Hematopoietic multipotent progenitor cell treated with erythropoietin and hydrocortisone succinate and interleukin-3 and kit ligand, for 8 days (in vitro differentiated cells): ENCODE measurements at regions not wholly inside any gene's neighbourhood (a gene's known extent, or its start where the extent isn't known, plus 50 kb on each side); places are given as distances from the start of the nearest gene placed in this dataset.

ENCODE experiments used
- DNase-seq: peaks from one replicate; pipeline ENCODE4 v3.0.0-alpha.2; 2015

- DNase-seq: no peak
Measured at GRCh38 chr12:70165450-70165849, 77.8 kb upstream of the CNOT2 start.

- no peak for DNase-seq
Measured at GRCh38 chr12:70176290-70176689, 66.9 kb upstream of the CNOT2 start.

- DNase-seq: no peak
Measured at GRCh38 chr12:70177631-70178030, 65.6 kb upstream of the CNOT2 start.

- no peak for DNase-seq
Measured at GRCh38 chr12:70178038-70178437, 65.2 kb upstream of the CNOT2 start.

GRCh38 chr12:70180130-70180529 is 63.1 kb upstream of the CNOT2 start:
- DNase-seq: no peak

- DNase-seq: no peak
Measured at GRCh38 chr12:70185301-70185700, 57.9 kb upstream of the CNOT2 start.

GRCh38 chr12:70186436-70186835 is 56.8 kb upstream of the CNOT2 start:
- DNase-seq: no peak

- no peak for DNase-seq
Measured at GRCh38 chr12:70190262-70191010, 52.8 kb upstream of the CNOT2 start.
